WTC11 (cell line): ENCODE measurements at regions not wholly inside any gene's neighbourhood (a gene's known extent, or its start where the extent isn't known, plus 50 kb on each side); places are given as distances from the start of the nearest gene placed in this dataset.

Experiments used
- ATAC-seq: fragments of 200-7000 bp; cut with Tn5 transposase; 2 replicates; pipeline ENCODE4 v1.10.0; 2021; ENCODE audit warnings: mild to moderate bottlenecking, moderate library complexity
- CTCF ChIA-PET: fragments of 300-600 bp; sonication (Branson Sonifier 250); formaldehyde crosslinking; loops from one replicate; lab custom pipeline; 2021; ENCODE audit warnings: antibody characterized with exemption; lab: Charles Lee
- POLR2A ChIA-PET: fragments of 350-600 bp; sonication (Branson Sonifier 250); formaldehyde crosslinking; loops from one replicate; lab custom pipeline; 2021; ENCODE audit warnings: antibody characterized with exemption; lab: Charles Lee
- DNase-seq: peaks from one replicate; pipeline ENCODE4 v3.0.0; 2021; ENCODE audit warnings: low spot score
- H3K27ac Mint-ChIP-seq: 2 replicates; pipeline ENCODE4 v1.8.0; 2021; ENCODE audit warnings: mixed read lengths
- H3K27me3 Mint-ChIP-seq: 2 replicates; pipeline ENCODE4 v1.8.0; 2021; ENCODE audit warnings: low read depth, mild to moderate bottlenecking, moderate library complexity, mixed read lengths
- H3K36me3 Mint-ChIP-seq: 2 replicates; pipeline ENCODE4 v1.8.0; 2021; ENCODE audit warnings: mixed read lengths
- H3K4me1 Mint-ChIP-seq: 2 replicates; pipeline ENCODE4 v1.8.0; 2022; ENCODE audit warnings: mixed read lengths
- H3K4me3 Mint-ChIP-seq: 2 replicates; pipeline ENCODE4 v1.8.0; 2021; ENCODE audit warnings: mild to moderate bottlenecking, moderate library complexity, mixed read lengths
- H3K9me3 Mint-ChIP-seq: 2 replicates; pipeline ENCODE4 v1.8.0; 2021; ENCODE audit warnings: mixed read lengths
- CBFB ChIP-seq: sonication (generic); formaldehyde crosslinking; IDR thresholded peaks from 2 replicates; pipeline ENCODE4 v1.8.1; 2022; ENCODE audit warnings: mild to moderate bottlenecking, low read depth, missing genetic modification reagents
- CREB1 ChIP-seq: sonication (generic); formaldehyde crosslinking; IDR thresholded peaks from 2 replicates; pipeline ENCODE4 v1.8.0; 2023; ENCODE audit warnings: mild to moderate bottlenecking, missing genetic modification reagents
- CTCF ChIP-seq: fragments of 200-600 bp; IDR thresholded peaks from 2 replicates; pipeline ENCODE4 v1.8.0; 2022; ENCODE audit warnings: antibody characterized with exemption
- EMX1 ChIP-seq: fragments of 250-450 bp; sonication (Bioruptor Pico); IDR thresholded peaks from 2 replicates; pipeline ENCODE4 v1.8.0; 2021; ENCODE audit warnings: mild to moderate bottlenecking
- ESRRA ChIP-seq: sonication (generic); formaldehyde crosslinking; IDR thresholded peaks from 2 replicates; pipeline ENCODE4 v1.8.1; 2022; ENCODE audit warnings: mild to moderate bottlenecking, missing genetic modification reagents, borderline replicate concordance
- ETV6 ChIP-seq: sonication (generic); formaldehyde crosslinking; IDR thresholded peaks from 2 replicates; pipeline ENCODE4 v1.8.1; 2022; ENCODE audit warnings: mild to moderate bottlenecking, missing genetic modification reagents
- FOXJ3 ChIP-seq: sonication (generic); formaldehyde crosslinking; IDR thresholded peaks from 2 replicates; pipeline ENCODE4 v1.9.0; 2021; ENCODE audit warnings: missing genetic modification reagents, mild to moderate bottlenecking, borderline replicate concordance
- FOXK1 ChIP-seq: sonication (generic); formaldehyde crosslinking; IDR thresholded peaks from 2 replicates; pipeline ENCODE4 v1.8.0; 2022; ENCODE audit warnings: mild to moderate bottlenecking, moderate library complexity, missing genetic modification reagents
- GTF2I ChIP-seq: fragments of 250-450 bp; sonication (Bioruptor Pico); conservative IDR thresholded peaks from 2 replicates; pipeline ENCODE4 v1.4.0; 2021; ENCODE audit warnings: mild to moderate bottlenecking
- HMGA2 ChIP-seq: fragments of 250-450 bp; sonication (Bioruptor Pico); IDR thresholded peaks from 2 replicates; pipeline ENCODE4 v1.4.0; 2021; ENCODE audit warnings: mild to moderate bottlenecking, moderate library complexity
- MXD4 ChIP-seq: fragments of 250-450 bp; sonication (Bioruptor Pico); IDR thresholded peaks from 2 replicates; pipeline ENCODE4 v1.8.0; 2021; ENCODE audit warnings: mild to moderate bottlenecking, moderate library complexity, borderline replicate concordance
- NR3C1 ChIP-seq: sonication (generic); formaldehyde crosslinking; conservative IDR thresholded peaks from 2 replicates; pipeline ENCODE4 v1.8.1; 2023; ENCODE audit warnings: low read depth, mild to moderate bottlenecking, missing genetic modification reagents
- RORB ChIP-seq: fragments of 250-450 bp; sonication (Bioruptor Pico); IDR thresholded peaks from 2 replicates; pipeline ENCODE4 v1.9.0; 2021; ENCODE audit warnings: mild to moderate bottlenecking
- SMAD3 ChIP-seq: sonication (generic); formaldehyde crosslinking; IDR thresholded peaks from 2 replicates; pipeline ENCODE4 v1.8.0; 2022; ENCODE audit warnings: missing genetic modification reagents, mild to moderate bottlenecking, borderline replicate concordance
- TEAD1 ChIP-seq: sonication (generic); formaldehyde crosslinking; IDR thresholded peaks from 2 replicates; pipeline ENCODE4 v1.8.0; 2022; ENCODE audit warnings: mild to moderate bottlenecking, missing genetic modification reagents
- ZNF219 ChIP-seq: sonication (generic); formaldehyde crosslinking; IDR thresholded peaks from 2 replicates; pipeline ENCODE4 v1.8.0; 2023; ENCODE audit warnings: missing genetic modification reagents, mild to moderate bottlenecking, borderline replicate concordance
- ZNF232 ChIP-seq: sonication (generic); formaldehyde crosslinking; IDR thresholded peaks from 2 replicates; pipeline ENCODE4 v1.8.0; 2022; ENCODE audit warnings: mild to moderate bottlenecking, missing genetic modification reagents
- ZNF263 ChIP-seq: sonication (generic); formaldehyde crosslinking; IDR thresholded peaks from 2 replicates; pipeline ENCODE4 v1.8.1; 2022; ENCODE audit warnings: low read depth, mild to moderate bottlenecking, moderate library complexity, missing genetic modification reagents
- ZNF396 ChIP-seq: fragments of 250-450 bp; sonication (Bioruptor Pico); IDR thresholded peaks from 2 replicates; pipeline ENCODE4 v1.8.0; 2021; ENCODE audit warnings: mild to moderate bottlenecking, moderate library complexity, borderline replicate concordance
- TF ChIP-seq, protein P1 (sequence below): sonication (generic); formaldehyde crosslinking; IDR thresholded peaks from 2 replicates; pipeline ENCODE4 v1.8.0; 2023; ENCODE audit warnings: missing genetic modification reagents, mild to moderate bottlenecking, borderline replicate concordance
- TF ChIP-seq, protein P2 (sequence below): sonication (generic); formaldehyde crosslinking; IDR thresholded peaks from 2 replicates; pipeline ENCODE4 v1.8.0; 2022; ENCODE audit warnings: mild to moderate bottlenecking, missing genetic modification reagents
- TF ChIP-seq, protein P3 (sequence below): sonication (generic); formaldehyde crosslinking; IDR thresholded peaks from 2 replicates; pipeline ENCODE4 v1.8.1; 2023; ENCODE audit warnings: mild to moderate bottlenecking, missing genetic modification reagents, moderate library complexity
- TF ChIP-seq, protein P4 (sequence below): fragments of 250-450 bp; sonication (Bioruptor Pico); IDR thresholded peaks from 2 replicates; pipeline ENCODE4 v1.8.0; 2021; ENCODE audit warnings: mild to moderate bottlenecking

- no peak for TF ChIP-seq CBFB
Measured at GRCh38 chr7:117931314-117931713, 58.1 kb upstream of the CTTNBP2 start (continued).

DNA sequence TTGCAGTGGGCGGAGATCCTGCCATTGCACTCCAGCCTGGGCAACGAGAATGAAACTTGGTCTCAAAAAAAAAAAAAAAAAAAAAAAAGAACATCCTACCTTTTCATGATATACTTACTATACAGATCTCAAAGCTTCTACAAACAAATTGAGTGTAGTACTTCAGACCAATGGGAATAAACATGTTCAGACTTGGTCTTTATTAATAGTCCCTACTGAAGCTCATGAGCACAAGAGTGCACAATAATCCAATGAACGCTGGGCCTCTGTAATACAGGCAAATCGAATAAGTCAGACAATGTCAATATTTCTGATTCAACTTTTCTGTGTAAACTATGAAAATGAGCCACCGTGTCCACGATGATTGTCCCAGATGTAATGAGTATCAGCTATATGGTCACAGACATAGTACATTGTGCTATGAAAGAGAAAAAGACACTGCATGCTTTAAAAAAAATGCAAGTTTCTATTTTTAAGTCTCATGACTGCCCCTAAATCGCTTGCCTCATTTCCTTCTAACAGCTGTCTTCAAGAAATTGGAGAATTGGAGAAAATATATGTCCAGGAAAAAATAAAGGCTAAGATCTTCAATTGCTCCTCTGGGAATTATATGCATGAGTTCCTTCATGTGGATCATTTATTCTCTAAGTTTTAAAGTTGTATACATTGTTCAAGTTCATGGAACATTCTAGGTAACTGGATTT lies 64.0 kb upstream of the CTTNBP2 start:
- TF ChIP-seq HMGA2 (CRISPR knock-in tag) (no peak), EMX1 (CRISPR knock-in tag) (no peak), FOXJ3 (CRISPR knock-in tag) (no peak), TEAD1 (no peak), CBFB (no peak), ETV6 (CRISPR knock-in tag) (no peak), GTF2I (CRISPR knock-in tag) (no peak), NR3C1 (CRISPR knock-in tag) (no peak), SMAD3 (no peak), ZNF232 (CRISPR knock-in tag) (no peak), CREB1 (CRISPR knock-in tag) (no peak), MXD4 (no peak)
- TF ChIP-seq, protein P1, sequence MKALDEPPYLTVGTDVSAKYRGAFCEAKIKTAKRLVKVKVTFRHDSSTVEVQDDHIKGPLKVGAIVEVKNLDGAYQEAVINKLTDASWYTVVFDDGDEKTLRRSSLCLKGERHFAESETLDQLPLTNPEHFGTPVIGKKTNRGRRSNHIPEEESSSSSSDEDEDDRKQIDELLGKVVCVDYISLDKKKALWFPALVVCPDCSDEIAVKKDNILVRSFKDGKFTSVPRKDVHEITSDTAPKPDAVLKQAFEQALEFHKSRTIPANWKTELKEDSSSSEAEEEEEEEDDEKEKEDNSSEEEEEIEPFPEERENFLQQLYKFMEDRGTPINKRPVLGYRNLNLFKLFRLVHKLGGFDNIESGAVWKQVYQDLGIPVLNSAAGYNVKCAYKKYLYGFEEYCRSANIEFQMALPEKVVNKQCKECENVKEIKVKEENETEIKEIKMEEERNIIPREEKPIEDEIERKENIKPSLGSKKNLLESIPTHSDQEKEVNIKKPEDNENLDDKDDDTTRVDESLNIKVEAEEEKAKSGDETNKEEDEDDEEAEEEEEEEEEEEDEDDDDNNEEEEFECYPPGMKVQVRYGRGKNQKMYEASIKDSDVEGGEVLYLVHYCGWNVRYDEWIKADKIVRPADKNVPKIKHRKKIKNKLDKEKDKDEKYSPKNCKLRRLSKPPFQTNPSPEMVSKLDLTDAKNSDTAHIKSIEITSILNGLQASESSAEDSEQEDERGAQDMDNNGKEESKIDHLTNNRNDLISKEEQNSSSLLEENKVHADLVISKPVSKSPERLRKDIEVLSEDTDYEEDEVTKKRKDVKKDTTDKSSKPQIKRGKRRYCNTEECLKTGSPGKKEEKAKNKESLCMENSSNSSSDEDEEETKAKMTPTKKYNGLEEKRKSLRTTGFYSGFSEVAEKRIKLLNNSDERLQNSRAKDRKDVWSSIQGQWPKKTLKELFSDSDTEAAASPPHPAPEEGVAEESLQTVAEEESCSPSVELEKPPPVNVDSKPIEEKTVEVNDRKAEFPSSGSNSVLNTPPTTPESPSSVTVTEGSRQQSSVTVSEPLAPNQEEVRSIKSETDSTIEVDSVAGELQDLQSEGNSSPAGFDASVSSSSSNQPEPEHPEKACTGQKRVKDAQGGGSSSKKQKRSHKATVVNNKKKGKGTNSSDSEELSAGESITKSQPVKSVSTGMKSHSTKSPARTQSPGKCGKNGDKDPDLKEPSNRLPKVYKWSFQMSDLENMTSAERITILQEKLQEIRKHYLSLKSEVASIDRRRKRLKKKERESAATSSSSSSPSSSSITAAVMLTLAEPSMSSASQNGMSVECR (CRISPR knock-in tag) = no peak
- TF ChIP-seq, protein P2, sequence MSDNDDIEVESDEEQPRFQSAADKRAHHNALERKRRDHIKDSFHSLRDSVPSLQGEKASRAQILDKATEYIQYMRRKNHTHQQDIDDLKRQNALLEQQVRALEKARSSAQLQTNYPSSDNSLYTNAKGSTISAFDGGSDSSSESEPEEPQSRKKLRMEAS (CRISPR knock-in tag) = no peak

GRCh38 chr7:117937753-117938483 lies 64.7 kb upstream of the CTTNBP2 start:
- ChIA-PET CTCF (no interaction called here), POLR2A (no interaction called here)
- no peak overlapping the region for H3K27ac Mint-ChIP-seq
- no peak overlapping the region for H3K4me3 Mint-ChIP-seq
- H3K9me3 Mint-ChIP-seq = peaks cover 17% of the 10 kb centered on the region
- H3K27me3 Mint-ChIP-seq = no peaks in the 10 kb centered on the region
- peaks cover 13% of the 10 kb centered on the region for H3K36me3 Mint-ChIP-seq
- ATAC-seq = no peak
- DNase-seq = no peak
- peaks cover 19% of the 10 kb centered on the region for H3K4me1 Mint-ChIP-seq
- TF ChIP-seq ESRRA (CRISPR knock-in tag) = no peak
- no peak for TF ChIP-seq ZNF219 (CRISPR knock-in tag)
- TF ChIP-seq FOXK1 (CRISPR knock-in tag) = no peak
- no peak for TF ChIP-seq NR3C1 (CRISPR knock-in tag)
- no peak for TF ChIP-seq ETV6 (CRISPR knock-in tag)
- TF ChIP-seq SMAD3 = no peak
- no peak for TF ChIP-seq ZNF232 (CRISPR knock-in tag)
- TF ChIP-seq, protein P3, sequence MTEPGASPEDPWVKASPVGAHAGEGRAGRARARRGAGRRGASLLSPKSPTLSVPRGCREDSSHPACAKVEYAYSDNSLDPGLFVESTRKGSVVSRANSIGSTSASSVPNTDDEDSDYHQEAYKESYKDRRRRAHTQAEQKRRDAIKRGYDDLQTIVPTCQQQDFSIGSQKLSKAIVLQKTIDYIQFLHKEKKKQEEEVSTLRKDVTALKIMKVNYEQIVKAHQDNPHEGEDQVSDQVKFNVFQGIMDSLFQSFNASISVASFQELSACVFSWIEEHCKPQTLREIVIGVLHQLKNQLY (CRISPR knock-in tag) = no peak
- no peak for TF ChIP-seq CTCF
- no peak for TF ChIP-seq RORB (CRISPR knock-in tag)
- TF ChIP-seq, protein P4, sequence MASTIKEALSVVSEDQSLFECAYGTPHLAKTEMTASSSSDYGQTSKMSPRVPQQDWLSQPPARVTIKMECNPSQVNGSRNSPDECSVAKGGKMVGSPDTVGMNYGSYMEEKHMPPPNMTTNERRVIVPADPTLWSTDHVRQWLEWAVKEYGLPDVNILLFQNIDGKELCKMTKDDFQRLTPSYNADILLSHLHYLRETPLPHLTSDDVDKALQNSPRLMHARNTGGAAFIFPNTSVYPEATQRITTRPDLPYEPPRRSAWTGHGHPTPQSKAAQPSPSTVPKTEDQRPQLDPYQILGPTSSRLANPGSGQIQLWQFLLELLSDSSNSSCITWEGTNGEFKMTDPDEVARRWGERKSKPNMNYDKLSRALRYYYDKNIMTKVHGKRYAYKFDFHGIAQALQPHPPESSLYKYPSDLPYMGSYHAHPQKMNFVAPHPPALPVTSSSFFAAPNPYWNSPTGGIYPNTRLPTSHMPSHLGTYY = no peak
- TF ChIP-seq ZNF263 (CRISPR knock-in tag) = no peak
- no peak for TF ChIP-seq ZNF396

More for the DNA sequence above, 64.0 kb upstream of the CTTNBP2 start:
- no peak for ATAC-seq
- Mint-ChIP-seq H3K4me3 (no peak overlapping the region), H3K27me3 (no peaks in the 10 kb centered on the region), H3K4me1 (peaks cover 19% of the 10 kb centered on the region), H3K36me3 (peaks cover 7% of the 10 kb centered on the region), H3K27ac (no peak overlapping the region), H3K9me3 (peaks cover 17% of the 10 kb centered on the region)
- ChIA-PET CTCF (no interaction called here), POLR2A (interaction anchor here (0.7 kb wide), 1 partner anchor 10 kb away, joined by 9 read pairs; no protein-coding TSS in a partner anchor)
- DNase-seq = no peak
